GM18511 (cell line): ENCODE measurements at regions not wholly inside any gene's neighbourhood (a gene's known extent, or its start where the extent isn't known, plus 50 kb on each side); places are given as distances from the start of the nearest gene placed in this dataset.
"Not testable (repeated sequence)": the region's sequence is repeated elsewhere in the genome, so short reads cannot be mapped to it uniquely, and the experiment has no call there.

ENCODE experiments used
- ATAC-seq: cut with Tn5 transposase; IDR thresholded peaks from one replicate; pipeline ENCODE4 v1.9.1; 2021; ENCODE audit warnings: mild to moderate bottlenecking, moderate library complexity; ENCODE audit not compliant: unreplicated experiment

DNA sequence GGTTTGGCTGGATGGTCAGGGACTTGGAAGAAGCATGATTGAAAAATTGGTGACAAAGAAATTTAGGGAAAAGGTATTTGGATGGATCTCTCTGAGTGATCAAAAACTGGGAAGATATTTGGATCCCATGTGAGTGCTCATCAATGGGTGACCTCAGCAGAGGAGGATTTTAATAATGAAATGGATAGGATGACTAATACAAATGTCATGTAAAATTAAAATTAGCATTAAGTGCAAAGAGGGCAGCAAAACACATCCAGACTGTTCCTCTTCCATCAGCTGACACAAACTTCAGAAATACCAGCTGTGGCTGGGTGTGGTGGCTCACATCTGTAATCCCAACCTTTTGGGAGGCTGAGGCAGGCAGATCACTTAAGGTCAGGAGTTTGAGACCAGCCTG, 151.7 kb downstream of the THBS2 start:
- ATAC-seq = no peak

DNA sequence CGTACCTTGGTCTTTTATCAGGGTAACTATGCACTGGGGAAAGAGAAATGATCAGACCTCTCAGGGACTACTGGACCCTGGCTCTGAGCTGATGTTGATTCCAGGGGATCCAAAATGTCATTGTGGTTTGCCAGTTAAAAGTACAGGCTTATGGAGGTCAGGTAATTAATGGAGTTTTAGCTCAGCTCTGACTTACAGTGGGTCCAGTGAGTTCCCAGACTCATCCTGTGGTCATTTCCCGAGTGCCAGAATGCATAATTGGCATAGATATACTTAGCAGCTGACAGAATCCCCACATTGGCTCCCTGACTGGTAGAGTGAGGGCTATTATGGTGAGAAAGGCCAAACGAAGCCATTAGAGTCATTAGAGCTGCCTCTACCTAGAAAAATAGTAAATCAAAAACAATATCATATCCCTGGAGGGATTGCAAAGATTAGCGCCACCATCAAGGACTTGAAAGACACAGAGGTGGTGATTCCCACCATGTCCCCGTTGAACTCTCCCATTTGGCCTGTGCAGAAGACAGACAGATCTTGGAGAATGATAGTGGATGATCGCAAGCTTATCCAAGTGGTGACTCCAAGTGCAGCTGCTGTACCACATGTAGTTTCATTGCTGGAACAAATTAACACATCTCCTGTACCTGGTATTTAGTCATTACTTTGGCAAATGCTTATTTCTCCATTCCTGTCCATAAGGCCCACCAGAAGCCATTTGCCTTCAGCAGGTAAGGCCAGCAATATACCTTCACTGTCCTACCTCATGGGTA, 152.4 kb downstream of the THBS2 start:
- no peak for ATAC-seq

DNA sequence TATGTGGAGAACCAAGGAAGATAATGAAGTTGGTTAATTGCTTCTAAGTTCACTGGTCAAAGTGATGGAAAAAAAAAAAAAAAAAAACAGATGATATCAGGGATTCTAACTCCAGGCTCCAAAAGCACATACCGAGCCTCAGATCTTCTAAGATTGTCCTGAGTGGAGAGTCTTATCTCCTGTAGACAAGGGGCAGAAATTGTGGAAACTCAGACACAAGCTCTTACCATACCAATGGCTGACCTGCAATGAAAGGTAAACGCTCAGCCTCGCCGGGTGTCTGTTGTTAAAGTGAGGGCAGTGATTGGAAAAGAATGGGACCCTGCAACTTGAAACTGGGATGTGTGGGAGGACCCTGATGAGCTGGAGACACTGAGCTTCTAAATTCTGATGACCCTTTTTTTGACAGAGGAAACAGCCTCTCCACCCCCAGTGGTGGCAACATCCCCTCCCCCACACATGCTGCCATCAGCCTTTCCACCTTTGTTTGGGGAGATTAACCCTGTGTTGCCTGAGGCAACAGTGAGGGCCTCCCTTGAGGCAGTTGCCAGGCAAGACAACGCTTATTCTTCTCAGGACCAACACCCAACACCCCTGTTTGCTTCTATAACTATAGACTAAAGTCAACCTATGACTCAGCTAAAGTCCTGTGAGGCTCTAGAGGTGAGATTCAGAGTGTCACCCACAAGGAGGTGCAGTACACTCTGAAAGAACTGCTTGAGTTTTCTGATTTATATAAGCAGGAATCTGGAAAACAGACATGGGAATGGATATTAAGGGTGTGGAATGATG, 154.0 kb downstream of the THBS2 start:
- no peak for ATAC-seq

DNA sequence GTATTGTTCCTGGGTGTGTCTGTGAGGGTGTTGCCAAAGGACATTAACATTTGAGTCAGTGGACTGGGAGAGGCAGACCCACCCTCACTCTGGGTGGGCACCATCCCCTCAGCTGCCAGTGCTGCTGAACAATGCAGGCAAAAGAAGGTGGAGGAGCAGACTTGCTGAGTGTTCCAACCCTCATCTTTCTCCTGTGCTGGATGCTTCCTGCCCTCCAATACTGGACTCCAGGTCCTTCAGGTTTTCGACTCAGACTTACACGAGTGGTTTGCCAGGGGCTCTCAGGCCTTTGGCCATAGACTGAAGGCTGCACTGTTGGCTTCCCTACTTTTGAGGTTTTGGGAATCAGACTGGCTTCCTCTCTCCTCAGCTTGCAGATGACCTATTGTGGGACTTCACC, 155.0 kb downstream of the THBS2 start:
- ATAC-seq = not testable (repeated sequence)

DNA sequence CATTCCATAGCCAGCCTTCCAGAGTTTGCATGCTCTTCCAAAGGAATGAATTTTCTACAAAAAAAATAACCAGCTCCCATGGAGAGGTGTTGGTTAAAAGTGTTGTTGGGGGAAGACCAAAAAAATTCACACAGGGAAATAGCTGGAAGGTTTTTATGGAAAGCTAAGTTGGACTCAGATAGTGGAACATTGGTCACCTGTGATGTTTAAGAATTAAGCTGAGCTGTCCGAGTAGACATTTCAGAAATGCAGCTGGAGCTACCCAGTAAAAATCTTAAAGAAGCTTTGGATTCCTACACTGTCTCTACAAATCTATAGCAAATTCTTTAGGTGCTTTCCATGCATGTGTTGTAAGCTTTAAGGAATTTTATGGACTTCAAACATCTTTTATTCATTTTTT, 155.5 kb downstream of the THBS2 start:
- no peak for ATAC-seq

DNA sequence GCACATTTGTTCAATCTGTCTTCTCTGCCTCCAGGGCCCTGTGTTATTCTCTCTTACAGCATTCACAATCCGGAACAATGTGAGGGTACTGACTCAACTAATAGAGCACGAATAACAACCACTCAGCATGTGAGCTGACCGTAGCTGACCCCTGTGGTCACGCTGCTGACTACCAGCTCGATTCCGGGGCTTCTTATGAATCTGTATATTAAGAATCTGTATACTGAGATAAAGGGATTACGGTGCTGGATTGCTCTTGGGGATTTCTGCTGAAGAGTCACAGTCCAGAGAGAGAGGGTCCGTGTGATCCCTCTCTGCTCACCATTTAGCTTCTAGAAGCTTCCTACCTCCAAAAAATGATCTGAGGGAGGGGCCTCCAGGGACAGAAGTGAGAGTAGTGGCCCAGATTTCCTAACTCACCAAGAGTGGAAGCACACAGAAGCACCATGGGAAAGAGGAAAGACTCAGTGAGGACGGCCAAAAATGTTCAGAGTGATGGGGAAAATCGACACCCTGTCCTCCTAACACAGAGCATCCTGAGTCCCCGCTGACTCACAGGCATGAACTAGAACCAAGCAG, 156.2 kb downstream of the THBS2 start:
- ATAC-seq = no peak

DNA sequence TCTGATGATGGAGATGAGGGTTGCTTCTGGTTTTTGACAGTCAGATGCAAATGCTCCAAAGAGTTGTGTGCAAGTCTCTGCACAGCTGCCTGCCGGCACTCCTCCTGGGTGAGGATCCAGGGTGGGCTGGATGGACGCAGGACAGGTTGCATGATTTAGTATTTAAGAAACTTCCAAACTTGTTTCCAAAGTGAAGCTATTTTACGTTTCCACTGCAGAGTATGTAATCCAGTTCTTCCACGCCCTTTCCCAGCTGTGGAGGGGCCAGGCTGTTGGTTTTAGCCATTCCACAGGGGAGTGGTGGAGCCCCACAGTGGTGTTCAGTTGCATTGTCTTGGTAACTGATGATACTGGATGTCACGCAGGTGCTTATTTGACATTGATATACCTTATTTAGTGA, 157.3 kb downstream of the THBS2 start:
- no peak for ATAC-seq

DNA sequence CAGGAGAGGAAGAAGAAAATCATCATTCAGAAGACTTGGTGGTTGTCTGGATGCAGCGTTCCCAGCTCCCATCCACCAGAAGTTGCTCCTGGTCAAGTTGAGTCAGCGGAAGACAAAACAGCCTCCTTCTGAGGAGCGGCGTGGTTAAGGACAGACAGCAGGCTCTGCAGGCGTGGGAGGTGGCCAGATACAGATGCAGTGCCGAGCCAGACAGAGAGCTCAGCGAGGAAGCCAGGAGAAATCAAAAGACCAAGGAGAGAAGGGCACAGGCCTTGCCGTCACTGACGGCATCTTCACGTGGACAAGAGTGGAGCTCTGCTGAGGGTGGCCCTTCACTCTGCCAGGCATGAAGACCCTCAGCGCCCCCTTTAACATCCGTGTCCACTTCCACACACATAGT, 158.5 kb downstream of the THBS2 start:
- ATAC-seq = no peak

DNA sequence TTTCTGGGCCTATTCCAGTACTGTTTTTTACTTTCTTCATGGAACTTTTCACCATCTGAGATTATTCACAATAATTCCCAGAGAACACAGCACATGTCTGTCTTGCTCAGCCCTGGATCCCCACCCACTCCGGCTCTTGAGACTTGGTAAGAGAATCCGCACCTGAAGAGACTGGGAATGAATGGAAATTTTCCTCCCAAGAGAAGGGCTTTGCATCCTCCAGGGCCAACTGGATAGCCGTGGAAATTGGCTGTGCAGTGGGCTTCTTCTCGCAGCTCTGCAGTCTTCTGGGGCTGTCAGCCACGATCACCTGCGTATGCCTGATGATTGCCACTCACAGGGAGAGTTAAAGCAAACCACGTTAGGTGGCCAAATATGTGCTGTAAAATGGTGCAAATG, 159.1 kb downstream of the THBS2 start:
- ATAC-seq = no peak

DNA sequence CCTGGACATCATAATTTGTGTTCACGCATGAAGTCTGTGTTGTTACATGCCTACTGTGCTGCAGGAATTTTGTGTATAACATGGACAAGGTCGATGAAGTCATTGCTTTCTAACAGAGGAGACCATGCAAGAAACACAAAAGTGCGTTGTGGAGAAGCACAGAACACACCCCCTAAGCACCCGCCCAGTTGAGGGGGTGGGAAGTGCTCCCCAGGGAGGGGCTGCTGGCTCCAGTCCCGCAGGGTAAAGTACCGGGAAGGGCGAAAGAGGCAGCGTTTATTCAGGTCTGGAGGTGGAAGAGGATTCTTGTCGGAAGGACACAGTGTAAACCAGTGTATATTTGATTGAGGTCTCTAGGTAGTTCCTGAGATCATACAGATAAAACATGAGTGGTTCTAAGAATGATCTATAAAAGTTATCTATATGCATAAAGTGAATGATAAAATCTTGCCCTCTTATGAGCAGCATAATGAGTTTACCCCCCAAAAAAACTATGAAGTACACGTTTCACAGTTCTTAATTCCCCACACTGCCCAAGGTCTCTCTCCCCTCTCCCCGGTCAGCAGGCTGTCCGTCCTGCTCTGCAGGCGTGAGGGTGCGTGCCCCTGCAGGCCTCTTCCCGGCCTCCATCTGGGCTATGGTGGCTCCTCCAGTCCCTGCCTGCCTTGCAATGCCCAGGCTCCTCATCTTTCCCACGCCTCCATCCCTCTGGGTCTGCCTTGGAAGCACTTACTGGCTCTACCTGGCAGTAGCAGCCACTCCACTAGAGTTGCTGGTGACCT, 159.7 kb downstream of the THBS2 start:
- no peak for ATAC-seq

DNA sequence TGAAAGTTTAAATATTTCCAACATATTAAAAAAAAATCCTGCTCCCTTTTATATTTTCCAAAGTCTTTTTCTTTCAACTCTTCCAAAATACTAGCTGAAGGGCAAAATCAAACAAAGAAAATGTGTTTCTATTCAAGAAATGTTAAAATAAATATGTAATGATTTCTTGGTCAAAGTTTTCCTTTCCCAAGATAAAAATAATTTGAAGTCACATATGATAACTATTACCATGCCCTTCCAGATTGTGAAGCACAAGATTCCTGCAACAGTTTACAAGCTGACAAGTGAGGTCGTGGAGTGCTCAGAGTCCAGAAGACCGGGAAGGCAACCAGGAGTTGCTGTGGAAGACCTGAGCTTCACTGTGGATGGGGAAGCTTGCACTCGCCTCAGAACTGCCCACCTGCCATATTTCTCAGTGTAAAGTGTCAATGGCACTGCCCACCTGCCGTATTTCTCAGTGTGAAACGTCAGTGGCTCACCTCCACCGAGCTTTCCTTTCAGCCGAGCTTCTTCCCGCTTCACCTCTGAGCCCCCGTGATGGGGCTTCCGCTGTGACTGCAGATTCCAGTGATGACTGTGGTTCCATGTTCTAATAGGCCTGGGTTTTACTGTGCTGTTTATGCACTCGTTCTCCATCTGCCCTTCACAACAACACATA, 160.5 kb downstream of the THBS2 start:
- no peak for ATAC-seq

DNA sequence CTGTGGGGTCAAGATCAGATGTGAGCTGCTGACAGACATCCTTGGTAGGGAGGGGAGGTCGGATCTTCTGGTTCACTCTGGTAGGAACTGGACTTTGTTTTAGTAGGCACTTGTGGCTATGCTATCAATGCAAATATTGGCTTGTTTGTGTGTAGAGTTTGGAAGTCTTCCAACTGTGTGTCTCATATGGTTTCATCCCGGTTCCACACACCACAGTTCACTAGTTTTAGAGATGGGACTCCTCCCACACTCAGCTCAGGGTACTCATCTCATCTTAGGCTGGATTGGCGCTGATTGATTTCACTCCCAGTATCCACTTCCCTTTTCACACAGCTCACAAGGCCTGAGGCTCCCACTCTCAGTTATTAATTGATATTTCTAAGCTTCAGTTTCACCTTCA, 161.3 kb downstream of the THBS2 start:
- ATAC-seq = peak; percentile 99

DNA sequence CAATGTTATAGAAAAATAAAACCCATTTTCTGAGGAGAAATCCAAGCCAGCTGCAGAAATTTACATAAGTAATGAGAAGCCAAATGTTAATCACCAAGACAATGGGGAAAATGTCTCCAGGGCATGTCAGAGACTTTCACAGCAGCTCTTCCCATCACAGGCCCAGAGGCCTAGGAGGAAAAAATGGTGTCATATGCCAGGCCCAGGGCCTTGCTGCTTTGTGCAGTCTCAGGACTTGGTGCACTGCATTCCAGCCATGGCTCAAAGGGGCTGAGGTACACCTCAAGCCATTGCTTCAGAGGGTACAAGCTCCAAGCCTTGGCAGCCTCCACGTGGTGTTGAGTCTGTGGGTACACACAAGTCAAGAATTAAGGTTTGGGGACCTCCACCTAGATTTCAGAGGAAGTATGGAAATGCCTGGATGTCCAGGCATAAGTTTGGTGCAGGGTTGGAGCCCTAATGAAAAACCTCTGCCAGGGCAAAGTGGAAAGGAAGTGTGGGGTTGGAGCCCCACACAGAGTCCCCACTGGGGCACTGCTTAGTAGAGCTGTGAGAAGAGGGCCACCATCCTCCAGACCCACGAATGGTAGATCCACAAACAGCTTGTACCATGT, 163.0 kb downstream of the THBS2 start:
- not testable (repeated sequence) for ATAC-seq

DNA sequence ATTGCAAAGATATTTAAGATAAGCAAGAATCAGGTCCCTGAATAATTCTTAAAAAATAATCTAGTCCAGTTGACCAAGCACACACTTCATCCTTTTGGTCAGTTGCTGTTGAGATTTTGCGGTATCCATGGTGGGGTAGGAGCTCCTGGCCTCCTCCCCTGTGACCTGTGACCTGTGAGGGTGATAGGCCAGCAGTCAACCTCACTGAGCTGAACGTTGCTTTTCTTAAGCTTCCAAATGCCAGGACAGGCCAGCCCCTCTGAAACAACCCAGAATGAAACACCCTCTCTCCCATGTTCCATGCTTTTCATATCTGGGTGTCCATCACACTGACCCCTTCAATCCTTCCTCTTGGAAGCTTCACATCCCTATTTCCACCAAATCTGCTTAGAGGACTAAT, 164.9 kb downstream of the THBS2 start:
- ATAC-seq = no peak

DNA sequence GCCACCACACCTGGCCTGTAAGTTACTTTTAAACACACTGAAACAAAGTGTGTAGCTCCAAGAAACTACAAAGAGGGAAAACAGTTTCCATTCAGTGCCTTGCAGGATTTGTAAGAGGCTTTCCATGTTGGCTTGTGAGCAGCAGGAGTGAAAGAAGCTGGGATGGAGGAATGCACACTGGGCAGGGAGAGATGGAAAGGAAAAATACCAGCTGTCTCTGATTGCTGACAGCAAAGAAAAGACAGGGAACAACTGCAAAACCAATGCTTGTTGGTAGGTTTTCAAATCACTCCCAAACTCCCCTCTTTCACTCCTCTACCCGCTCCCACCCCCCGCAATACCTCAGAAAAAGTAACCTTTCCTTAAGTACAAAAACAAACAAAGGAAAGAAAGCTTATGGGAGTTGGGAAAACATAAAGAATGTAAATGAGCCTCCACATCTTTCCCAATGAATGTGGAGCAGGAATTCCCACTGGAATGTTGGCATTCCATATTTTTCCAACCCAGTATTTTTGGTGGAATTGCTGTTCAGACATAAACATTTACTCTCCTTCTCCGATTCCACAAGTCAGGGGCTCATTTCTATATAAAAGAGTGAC, 166.1 kb downstream of the THBS2 start:
- ATAC-seq = no peak

DNA sequence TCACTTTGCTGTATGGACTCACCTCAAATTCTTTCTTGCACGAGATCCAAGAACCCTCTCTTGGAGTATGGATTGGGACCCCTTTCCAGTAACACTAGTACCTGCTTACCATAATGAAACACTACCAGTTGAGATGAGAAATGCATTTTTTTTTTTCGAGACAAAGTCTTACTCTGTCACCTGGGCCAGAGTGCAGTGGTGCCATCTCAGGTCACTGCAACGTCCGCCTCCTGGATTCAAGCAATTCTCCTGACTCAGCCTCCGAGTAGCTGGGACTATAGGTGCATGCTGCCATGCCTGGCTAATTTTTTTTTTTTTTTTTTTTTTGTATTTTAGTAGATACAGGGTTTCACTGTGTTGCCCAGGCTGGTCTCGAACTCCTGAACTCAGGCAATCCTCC, 167.0 kb downstream of the THBS2 start:
- ATAC-seq = not testable (repeated sequence)

DNA sequence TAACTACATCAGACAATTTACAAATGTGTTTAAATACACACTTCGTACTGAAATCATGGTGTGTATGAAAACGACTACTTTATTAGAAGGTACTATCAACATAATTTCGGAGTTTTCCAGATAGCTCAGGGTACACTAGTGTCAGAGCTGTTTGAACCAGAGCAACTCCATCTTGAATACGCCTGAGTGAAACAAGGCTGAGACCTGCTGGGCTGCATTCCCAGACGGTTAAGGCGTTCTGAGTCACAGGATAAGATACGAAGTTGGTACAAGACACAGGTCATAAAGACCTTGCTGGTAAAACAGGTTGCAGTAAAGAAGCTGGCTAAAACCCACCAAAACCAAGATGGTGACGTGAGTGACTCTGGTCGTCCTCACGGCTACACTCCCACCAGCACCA, 167.6 kb downstream of the THBS2 start:
- ATAC-seq = no peak

DNA sequence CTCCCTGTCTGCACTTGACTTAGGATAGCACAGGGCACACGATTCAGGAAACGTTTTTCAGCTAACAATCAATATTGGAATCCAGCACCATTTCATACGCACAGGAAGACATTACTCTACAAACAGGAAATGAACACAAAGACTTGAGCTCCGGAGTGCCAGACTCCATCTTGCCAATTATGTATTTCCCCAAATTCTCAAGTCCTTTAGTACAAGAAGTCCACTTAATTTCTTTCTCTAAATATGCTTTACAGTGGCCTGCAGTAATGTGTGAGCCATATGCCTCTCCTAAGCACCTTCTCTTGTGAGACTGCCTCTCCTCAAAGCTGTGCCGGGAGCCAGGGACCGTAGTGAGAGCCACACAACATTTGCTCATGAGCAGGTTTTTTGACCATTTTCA, 168.2 kb downstream of the THBS2 start:
- no peak for ATAC-seq

DNA sequence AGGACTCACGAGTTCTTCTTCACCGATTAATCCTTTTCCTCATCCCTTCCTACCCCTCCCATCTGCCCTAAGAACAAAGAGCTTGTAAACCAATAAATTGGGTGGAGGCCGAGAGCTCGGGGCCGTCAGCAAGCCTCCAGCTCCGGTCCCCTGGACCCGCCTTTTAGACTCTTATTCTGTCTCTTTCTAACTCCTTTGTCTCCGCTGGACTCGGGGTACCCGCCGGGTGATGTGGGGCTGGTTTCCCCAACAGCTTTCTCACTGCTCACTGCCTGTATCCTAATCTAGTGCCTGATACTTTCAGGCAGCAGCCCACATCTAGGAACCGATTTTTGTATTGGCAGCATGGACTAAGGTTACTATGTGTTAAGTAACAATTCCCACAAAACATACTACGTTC, 169.1 kb downstream of the THBS2 start:
- ATAC-seq = not testable (repeated sequence)

DNA sequence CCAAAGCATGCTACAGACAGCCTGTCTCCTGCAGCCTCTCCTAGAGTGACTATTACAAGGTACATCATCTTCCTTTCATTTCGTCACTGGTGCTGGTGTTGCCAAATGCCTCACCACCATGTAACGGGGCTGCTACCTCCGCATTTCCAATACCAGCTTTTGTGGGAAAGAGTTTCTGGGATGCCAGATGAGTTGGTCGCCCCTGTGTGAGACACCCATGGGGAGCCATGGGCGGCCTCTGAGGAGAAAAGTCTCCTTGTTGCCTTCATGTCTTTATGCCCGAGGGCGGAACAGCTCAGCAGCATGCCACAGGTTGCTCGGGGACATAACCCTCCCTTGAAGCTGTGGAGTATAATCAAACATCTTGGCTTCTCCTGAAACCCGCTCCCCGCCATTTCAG, 169.6 kb downstream of the THBS2 start:
- no peak for ATAC-seq
